GM23338 (cell line): ENCODE measurements at regions not wholly inside any gene's neighbourhood (a gene's known extent, or its start where the extent isn't known, plus 50 kb on each side); places are given as distances from the start of the nearest gene placed in this dataset.

ENCODE experiments used
- CREB1 ChIP-seq: fragments of 250-450 bp; sonication (Bioruptor Pico); IDR thresholded peaks from 2 replicates; pipeline ENCODE4 v1.5.0; 2020; ENCODE audit warnings: low read depth, mild to moderate bottlenecking, moderate library complexity
- CTCF ChIP-seq, 2 experiments: fragments of 200-600 bp in 1 of 2; sonication (generic) in 1 of 2; conservative IDR thresholded peaks; 2 replicates each; pipeline versions ENCODE4 v1.5.1 to v1.6.1; 2016 to 2017; ENCODE audit warnings: antibody characterized with exemption in 2 of 2, low read depth in 2 of 2, mild to moderate bottlenecking in 2 of 2, moderate library complexity in 1 of 2
- ETS1 ChIP-seq: IDR thresholded peaks from 2 replicates; pipeline ENCODE4 v1.6.1; 2016; ENCODE audit warnings: antibody characterized with exemption
- EZH2 ChIP-seq: fragments of 200-600 bp; sonication (generic); IDR thresholded peaks from one replicate; pipeline ENCODE4 v1.8.0; 2017; ENCODE audit warnings: antibody characterized with exemption, mild to moderate bottlenecking, low read depth; ENCODE audit not compliant: unreplicated experiment
- EZH2phosphoT487 ChIP-seq: fragments of 200-600 bp; sonication (generic); IDR thresholded peaks from one replicate; pipeline ENCODE4 v1.8.1; 2018; ENCODE audit warnings: antibody characterized with exemption; ENCODE audit not compliant: unreplicated experiment
- JUNB ChIP-seq: IDR thresholded peaks from one replicate; pipeline ENCODE4 v1.6.1; 2016; ENCODE audit warnings: antibody characterized with exemption; ENCODE audit not compliant: unreplicated experiment
- POLR2AphosphoS5 ChIP-seq: IDR thresholded peaks from 2 replicates; pipeline ENCODE4 v1.6.1; 2016; ENCODE audit warnings: antibody characterized with exemption, low read depth
- REST ChIP-seq: IDR thresholded peaks from one replicate; pipeline ENCODE4 v1.6.1; 2018; ENCODE audit warnings: antibody characterized with exemption; ENCODE audit not compliant: unreplicated experiment
- STAT1 ChIP-seq: IDR thresholded peaks from one replicate; pipeline ENCODE4 v1.6.1; 2016; ENCODE audit warnings: antibody characterized with exemption; ENCODE audit not compliant: unreplicated experiment
- ZNF114 ChIP-seq: fragments of 250-450 bp; sonication (Bioruptor Pico); IDR thresholded peaks from 2 replicates; pipeline ENCODE4 v1.5.0; 2020; ENCODE audit warnings: mild to moderate bottlenecking, moderate library complexity
- ZNF462 ChIP-seq: fragments of 250-450 bp; sonication (Bioruptor Pico); IDR thresholded peaks from 2 replicates; pipeline ENCODE4 v1.5.0; 2020; ENCODE audit warnings: mild to moderate bottlenecking, moderate library complexity

GRCh38 chr7:1305873-1306272 is 73.2 kb downstream of the UNCX start:
- TF ChIP-seq CTCF (conservative IDR thresholded peaks at IDR 0.05; ENCODE audit: low read depth in 2 of 2) (no peak), REST (no peak), EZH2 (no peak), POLR2AphosphoS5 (no peak), EZH2phosphoT487 (no peak), ZNF462 (CRISPR knock-in tag) (no peak), JUNB (no peak), CREB1 (CRISPR knock-in tag) (no peak), STAT1 (no peak), ZNF114 (CRISPR knock-in tag) (no peak), ETS1 (no peak)
